NCI-H2227 (cell line): ENCODE measurements at regions not wholly inside any gene's neighbourhood (a gene's known extent, or its start where the extent isn't known, plus 50 kb on each side); places are given as distances from the start of the nearest gene placed in this dataset.
A peak's percentile ranks its signal among the peaks of the same experiment; 100 is the strongest.

Experiments used
- DNase-seq: peaks from one replicate; lab custom pipeline; 2025; ENCODE audit not compliant: unreplicated experiment; lab: John Stamatoyannopoulos, UW

DNA sequence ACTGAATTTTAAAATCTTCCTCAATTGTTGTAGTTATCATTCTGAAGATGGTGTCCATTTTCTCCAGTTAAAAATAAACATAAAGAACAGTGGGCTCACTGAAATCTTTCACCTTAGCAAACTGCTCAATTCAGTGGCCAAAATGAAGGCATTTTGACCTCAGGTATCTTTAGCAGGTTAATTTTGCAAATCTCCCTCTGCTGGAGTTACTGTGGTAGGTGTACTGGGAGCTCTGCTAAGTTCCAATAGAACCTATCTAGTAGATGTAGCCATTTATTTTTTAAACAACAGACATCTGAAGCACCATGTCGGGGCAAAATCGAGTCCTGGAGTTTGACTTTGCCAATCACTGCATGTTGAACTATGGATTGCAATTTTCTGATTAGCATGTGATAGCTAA lies 177.1 kb downstream of the IRS1 start:
- no peak for DNase-seq

DNA sequence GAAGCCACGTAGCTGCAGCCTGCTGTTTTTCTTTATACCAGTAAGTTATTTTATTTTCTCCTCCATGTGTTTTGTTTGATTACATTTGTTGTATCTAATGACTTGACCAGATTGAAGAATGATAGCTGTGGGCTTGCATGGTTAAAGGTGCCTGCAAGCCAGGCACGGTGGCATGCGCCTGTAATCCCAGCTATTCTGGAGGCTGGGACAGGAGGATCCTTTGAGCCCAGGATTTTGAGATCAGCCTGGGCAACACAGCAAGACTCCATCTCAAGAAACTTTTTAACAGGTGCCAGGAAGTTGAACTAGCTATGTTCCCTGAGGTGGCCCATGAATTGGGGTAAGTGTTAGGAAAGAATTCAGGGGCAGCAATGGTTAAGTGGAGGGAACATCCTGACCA lies 179.4 kb downstream of the IRS1 start:
- no peak for DNase-seq

DNA sequence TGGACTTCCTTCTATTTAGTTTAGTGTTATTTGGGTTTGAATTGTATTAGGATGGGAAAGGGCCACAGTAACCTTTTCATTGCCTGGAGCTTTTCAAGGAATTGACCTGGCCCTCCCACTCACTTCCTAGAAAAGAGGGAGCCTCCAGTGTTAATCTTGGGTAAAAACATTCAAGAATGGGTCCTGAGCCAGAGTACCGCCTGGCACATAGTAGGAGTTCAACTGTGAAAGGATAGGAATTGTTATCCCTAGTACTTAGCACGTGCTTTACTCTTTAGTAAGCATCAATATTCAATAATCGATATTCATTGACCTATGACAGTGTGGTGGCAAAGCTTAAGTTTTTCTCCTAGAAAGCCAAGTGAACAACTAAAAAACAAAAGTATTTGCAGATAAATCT lies 179.9 kb downstream of the IRS1 start:
- DNase-seq = no peak

DNA sequence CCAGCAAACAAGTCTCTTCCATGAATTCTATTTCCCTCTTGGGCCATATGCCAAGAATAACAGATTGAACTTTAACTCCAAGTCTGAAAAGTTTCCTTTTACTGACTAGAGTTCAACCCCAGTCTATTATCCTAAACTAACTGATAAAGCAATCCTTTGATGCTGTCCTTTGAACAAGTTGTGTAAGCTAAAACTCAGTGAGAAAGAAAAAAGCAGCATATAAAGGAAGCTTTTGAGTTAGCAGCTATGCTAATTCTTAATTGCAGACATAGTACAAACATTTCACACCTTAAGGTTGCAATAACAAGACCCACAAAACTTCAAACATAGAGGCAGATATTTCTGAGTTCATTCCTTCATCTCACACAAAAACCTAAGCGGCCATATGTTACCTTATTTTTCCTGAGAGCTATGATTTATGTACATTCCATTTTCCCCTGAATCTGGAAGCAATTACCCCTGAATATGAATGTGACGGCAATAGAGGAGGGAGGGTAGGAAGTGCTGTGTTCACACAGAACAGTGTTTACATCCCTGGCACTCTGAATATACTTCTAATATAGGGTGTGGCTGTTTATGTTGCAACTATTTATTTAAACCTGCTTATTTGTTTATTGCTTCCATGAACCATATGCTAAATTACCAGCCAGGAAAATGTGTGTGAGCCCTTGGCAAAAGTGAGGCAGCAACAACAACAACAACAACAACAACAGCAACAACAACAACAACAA lies 180.6 kb downstream of the IRS1 start:
- no peak for DNase-seq

DNA sequence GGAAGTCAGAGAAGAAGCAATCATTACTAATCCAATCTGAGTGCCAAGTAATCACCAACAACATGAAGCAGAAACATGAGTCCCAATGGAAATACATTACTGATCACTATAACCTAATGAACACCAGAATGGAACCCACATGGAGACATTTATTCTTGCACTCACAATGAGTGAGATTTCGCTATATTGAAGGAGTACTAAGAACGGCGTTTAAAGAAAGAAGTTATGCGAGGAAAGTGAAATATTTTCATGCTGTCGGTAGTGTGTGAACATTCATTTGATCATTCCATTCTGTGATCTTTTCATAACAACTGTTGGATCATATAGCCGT lies 181.1 kb downstream of the IRS1 start:
- no peak for DNase-seq

DNA sequence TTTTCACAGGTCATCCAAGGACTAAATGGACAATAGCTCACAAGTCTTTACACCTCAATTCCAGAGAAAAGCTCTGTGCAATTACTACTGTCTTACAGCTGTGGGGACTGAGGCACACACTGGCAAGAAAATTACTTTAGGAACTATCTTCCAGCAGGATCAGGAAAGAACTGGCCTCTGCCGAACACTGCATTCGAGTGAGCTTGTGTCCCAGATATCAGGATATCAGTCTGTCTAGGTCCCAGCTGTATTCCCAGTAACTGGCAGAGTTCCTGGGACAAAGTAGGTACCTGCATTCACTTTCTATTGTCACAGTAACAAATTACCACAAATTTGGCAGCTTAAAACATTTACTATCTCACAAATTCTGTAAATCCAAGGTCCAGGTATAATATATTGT lies 183.7 kb downstream of the IRS1 start:
- no peak for DNase-seq

DNA sequence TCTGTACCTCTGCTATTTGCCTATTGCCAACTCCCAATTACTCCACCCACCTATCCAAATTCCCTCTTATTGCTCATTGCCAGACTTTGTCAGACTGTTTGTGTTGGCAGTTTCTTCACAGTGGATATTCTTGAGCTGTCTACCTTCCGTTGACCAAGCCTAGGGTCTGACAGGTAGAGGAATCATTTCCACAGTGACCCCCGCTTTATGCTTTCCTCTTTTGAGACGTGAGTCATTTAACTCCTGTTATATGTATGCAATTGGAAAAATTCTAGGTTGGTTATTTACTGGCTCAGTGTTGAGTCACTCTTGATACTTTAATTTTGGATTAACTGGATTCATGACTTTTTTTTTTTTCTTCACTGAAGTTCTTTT lies 187.7 kb downstream of the IRS1 start:
- no peak for DNase-seq

DNA sequence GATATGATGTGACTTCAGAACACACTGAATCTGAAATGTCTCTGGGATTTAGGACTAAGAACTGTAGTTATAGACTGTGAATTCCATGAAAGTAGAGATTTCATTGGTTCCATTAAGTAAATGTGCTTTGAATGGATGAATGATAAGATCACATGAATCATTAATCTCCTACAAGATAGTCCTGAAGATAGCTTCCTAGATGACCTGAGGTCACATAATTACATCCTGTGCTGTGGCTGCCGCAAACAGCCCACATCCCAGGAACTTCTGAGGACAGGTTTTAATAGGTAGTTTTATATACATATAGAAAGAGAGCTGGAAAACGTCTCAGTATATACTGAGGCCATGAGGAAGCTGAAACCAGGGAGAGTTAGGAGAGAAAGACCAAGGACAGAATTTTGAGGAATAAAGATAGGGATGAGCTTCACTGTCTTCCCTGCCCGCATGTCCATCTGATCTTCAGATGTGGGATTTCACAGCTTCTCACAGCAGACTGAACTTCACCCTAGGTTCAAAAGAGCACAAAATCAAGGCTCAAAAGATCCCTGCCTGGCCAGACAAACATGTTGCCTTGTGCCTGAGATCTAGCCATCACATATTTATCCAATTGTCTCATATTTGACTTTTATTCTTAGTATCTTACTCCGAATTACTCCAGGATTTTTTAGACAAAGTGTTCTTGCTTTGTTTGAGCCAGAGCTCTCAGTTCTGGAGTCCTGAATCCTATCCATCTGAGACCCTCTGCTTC lies 188.2 kb downstream of the IRS1 start:
- no peak for DNase-seq

DNA sequence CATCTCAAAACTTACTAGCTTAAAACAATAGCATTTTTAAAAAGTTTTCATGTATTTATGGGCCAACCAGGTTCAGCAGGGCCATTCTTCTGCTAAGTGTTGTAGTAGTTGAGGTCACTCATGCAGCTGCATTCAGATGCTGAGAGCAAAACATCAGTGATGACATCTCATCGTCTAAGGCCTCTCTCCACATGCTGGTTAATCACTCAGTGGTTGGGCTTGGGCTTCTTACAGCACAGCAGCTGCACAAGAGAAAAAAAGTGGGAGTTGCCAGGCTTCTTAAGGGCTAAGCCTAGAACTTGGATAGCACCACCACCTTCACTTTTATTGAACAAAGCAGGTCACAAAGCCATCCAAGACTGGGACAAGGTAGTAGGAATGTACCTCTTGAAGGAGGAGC lies 190.3 kb downstream of the IRS1 start:
- no peak for DNase-seq

DNA sequence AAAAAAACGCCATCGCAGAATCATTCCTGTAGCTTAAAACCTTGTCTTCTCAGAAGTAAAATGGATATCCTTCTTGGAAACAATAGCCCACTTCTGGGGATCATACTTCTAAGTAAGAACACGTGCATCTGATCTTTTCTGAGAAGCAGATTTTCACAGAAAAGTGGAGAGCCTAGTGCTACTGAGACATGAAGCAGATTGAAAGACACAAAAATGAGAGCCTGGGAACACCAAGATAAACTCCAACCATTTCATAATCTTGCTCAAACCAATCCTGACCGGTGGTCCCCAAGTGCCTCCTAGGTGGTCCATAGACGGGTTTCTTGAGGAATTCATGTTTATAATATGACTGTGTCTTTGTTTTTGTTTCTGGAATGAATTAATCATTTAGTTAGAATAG lies 191.2 kb downstream of the IRS1 start:
- no peak for DNase-seq

DNA sequence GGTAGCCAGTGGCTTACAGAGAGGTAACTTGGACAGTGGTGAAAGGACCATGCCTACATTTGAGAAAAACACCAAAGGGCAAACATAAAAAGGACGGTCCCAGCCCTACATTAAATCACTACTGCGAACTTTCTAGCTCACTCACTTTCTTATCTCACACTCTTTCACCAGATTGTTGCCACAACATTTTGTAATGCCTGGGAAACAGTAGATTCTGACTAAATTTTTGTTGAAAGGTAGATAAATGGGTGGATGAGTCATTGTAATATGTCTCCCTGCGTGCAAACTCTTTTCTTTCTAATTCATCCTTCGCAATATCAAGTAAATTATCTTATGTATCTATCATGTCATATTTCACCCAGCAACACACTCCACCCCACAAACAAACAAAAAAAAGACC lies 192.2 kb downstream of the IRS1 start:
- DNase-seq = no peak

DNA sequence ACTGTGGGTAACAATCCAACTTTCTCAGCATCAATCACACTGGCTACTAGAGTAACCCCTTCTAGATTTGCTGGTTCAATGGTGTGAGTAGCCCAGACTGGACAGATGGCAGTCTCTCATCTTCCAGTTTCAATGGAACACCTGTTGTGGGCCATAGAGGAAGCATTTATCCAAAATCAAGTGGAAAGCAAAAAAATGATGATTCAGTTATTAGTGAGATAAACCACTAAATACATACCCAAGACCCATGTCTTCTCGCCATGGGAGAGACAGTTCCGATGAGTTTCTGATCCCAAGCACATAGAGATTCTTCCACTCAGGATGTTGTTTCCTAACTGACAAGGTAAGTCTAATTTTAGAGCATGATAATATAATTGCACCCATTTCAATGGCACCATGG lies 194.0 kb downstream of the IRS1 start:
- DNase-seq = no peak

DNA sequence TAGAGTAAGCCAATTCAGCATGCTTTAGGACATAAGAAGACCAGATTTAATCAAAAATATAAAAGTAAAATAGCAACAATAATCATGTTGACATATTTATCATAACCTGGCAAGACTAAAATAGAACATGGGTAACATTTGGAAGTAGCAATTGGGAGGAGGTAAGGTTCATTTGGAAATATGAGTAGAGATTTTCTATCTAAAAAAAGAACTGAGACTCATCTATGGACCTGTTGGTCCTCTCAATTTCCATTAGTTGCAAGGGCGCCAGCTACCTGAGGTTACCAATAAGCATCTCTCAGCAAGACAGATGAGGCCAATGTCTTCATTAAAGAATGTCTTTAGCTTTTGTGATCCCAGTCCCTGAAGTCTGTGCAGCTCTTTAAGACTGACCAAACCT lies 196.0 kb downstream of the IRS1 start:
- no peak for DNase-seq

DNA sequence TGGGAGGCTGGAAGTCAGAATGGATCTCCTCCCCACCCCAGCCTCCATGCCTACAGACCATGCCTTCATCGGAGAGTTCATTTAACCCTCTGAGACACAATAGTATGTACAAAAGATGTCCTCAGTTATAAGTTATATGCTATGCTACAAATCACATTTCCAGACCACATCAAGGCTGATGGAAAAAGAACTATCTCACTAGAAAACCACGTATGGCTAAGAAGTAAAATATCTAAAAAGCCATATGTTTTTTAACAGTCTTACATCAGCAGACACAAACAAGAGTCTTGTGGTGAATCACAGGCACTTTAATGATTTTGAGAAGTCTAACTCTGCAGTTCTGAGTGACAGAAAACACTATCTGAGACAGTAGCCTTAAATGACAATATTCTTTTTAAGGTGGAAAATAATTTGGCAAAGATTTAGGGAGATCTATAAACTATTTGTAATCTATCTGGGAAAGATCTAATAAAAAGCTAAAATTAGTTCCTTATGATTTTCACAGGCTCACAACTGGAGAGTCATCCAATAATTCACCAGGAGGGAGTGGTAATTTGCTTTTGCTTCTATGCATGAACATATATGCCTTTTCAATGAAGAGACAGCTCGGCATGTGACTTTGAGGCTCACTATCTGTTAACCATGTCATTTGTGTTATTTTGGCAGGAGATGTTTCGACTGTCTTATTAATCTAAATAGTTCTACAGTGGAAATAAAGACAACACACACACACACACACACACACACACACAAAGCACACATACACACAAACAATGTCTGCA lies 197.5 kb downstream of the IRS1 start:
- DNase-seq = no peak

DNA sequence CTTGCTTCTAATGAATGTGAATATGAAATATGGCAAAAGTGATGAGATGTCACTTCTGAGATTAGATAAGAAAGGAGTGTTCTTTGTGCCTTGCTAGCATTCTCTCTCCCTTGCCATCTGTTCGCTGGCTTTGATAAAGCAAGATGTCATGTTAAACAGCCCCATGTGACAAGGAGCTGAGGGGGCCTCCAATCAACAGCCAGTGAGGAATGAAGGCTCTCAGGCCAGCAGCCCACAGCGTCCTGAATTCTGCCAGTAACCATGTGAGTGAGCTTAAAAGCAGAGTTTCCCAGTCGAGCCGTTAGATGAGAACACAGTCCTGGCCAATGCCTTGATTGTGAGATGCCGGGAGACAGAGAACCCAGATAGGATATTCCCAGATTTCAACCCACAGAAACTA lies 198.8 kb downstream of the IRS1 start:
- DNase-seq = peak; percentile 1

DNA sequence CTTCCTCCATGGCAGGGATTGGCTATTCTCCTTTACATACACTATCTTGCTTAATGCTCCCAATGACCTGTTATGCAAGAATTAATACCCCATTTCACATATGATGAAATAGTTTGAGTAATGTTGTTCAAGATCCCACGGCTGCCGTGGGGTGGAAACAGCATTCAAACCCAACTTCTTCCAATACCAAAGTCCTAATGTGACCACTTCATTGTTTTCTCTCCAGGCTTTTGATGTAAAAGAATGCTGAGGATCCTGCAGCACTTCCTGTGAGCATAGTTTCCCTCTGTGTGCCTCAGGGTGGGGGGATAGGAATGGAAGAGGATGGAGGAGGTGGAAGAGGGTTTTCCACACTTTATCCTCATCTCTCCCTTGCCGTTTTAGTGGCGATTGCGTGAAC lies 199.4 kb downstream of the IRS1 start:
- DNase-seq = no peak

DNA sequence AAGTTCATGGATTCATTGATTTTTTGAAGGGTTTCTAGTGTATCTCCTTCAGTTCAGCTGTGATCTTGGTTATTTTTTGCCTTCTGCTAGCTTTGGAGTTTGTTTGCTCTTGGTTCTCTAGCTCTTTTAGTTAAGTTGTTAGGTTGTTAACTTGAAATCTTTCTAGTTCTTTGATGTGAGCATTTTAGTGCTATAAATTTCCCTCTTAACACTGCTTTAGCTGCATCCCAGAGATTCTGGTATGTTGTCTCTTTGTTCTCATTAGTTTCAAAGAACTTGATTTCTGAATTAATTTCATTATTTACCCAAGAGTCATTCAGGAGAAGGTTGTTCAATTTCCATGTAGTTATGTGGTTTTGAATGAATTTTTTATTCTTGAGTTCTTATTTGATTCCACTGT lies 210.6 kb downstream of the IRS1 start:
- DNase-seq = no peak

DNA sequence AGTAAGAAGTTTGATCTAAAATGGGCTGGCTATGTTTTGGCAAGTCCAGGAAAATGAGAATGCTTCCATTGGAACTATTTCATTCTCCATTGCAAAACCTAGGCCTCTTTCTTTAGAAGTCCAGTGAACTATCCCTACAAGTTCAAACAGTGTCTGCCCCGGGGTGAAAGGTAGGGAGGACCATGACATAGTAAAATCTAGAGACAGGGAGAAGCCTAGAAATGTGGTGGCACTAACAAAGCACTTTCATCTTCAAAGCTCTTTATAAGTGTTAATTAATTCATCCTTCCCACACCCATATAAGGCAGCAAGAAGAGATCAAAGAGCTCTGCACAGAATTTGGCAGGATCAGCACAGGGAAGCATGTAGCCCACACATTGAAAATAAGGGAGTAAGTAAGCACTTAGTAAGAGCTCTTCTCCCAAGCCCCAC lies 214.5 kb downstream of the IRS1 start:
- no peak for DNase-seq

DNA sequence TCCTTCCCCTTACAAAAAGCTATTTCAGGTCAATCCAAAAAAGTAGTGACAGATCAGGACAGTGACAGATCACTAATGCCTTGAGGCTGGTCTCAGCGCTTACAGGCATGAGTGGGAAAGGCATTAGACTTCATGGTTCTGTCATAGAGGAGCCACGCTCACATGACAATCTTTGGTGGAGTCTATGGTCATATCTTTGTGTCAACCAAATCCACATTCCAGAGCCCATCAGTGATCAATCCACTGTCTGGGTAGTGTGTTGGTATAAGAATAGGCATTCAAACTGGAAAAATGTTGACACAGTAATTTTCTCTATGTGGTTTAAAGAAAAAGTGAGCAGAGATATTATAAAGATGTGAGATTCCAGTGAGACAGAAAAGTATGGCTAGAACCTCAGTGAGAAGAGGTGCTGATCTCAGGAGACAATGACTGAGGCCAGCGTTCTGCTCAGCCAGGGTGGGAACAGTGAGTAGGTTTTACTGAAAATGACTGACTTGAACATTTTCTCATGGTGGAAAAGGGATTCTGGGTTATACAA lies 215.0 kb downstream of the IRS1 start:
- no peak for DNase-seq

DNA sequence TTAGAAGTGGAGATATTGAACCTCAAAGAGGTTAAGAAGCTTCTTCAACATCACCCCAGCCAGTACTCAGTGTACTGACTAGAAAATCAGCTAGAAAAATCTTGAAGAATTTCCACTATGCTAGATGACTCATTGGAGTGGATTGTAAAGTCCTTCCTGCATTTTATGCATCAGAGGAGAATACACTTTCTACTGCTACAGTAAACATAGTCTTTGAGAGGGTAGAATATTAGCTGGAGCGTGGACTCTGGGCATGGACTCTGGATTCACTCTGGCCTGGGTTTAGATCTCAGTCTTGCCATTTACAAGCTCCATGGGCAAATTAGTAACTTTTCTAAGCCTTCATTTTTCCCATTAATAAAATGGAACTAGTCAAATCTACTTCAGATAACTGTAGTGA lies 215.9 kb downstream of the IRS1 start:
- DNase-seq = no peak

DNA sequence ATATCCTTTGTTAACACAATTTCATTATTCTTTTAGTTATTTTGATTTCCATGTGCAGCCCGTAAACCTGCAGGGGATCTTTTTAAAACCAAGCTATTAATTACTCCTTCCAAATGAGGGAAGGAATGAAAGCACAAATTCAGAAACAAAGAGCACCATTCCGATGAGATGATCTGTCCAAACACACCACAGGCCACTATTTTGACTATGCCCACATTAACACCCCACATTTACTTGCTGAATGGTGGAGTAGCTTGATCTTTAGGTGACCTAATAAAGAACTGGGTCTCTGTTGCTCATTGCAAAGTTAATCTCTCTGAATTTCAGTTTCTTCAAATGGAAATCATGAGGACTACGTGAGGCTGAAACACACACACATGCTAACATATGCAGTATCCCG lies 218.0 kb downstream of the IRS1 start:
- no peak for DNase-seq

DNA sequence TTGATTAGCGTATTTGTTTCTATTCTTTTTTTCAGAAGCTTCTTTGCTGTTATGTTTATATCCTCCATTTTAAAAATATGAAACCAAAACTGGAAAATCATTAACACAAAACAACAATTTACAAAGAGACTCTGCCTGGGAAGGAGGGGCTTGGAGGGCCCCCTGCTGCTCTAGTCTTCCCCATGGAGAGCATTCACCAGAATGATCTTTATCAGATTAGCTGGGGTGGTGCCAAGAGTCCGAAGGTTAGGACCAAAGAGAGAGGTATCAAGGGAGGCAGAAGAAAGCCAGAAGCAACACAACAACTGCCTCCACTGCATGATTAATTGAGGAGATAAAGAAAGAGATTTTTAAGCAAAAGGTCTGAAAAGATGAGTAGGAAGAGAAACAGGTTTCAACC lies 218.6 kb downstream of the IRS1 start:
- no peak for DNase-seq
